Subcutaneous abdominal adipose tissue (tissue), 5 donors: ENCODE measurements at regions not wholly inside any gene's neighbourhood (a gene's known extent, or its start where the extent isn't known, plus 50 kb on each side); places are given as distances from the start of the nearest gene placed in this dataset.

Experiments used
- H3K27ac ChIP-seq: one replicate; pipeline ENCODE4 v1.7.0; 2013; ENCODE audit warnings: low read depth, mild to moderate bottlenecking, inconsistent platforms, low read length, moderate library complexity
- H3K27me3 ChIP-seq, 5 donors: one replicate each; pipeline ENCODE4 v1.7.0; 2013; ENCODE audit warnings: low read length in 5 of 5, inconsistent platforms in 1 of 5; ENCODE audit not compliant: control insufficient read depth in 5 of 5, insufficient read depth in 4 of 5
- H3K36me3 ChIP-seq, 5 donors: one replicate each; pipeline ENCODE4 v1.7.0; 2013; ENCODE audit warnings: low read length in 5 of 5; ENCODE audit not compliant: control insufficient read depth in 5 of 5, insufficient read depth in 5 of 5
- H3K4me1 ChIP-seq, 5 donors: one replicate each; pipeline ENCODE4 v1.7.0; 2013; ENCODE audit warnings: low read length in 5 of 5, mild to moderate bottlenecking in 3 of 5, moderate library complexity in 1 of 5; ENCODE audit not compliant: control insufficient read depth in 5 of 5, insufficient read depth in 5 of 5
- H3K4me3 ChIP-seq, 5 donors: one replicate each; pipeline ENCODE4 v1.7.0; 2013; ENCODE audit warnings: low read length in 5 of 5, low read depth in 1 of 5
- H3K9ac ChIP-seq, 5 donors: one replicate each; pipeline ENCODE4 v1.7.0; 2013; ENCODE audit warnings: low read length in 5 of 5, mild to moderate bottlenecking in 4 of 5, moderate library complexity in 3 of 5
- H3K9me3 ChIP-seq, 5 donors: one replicate each; pipeline ENCODE4 v1.7.0; 2013; ENCODE audit warnings: low read length in 5 of 5; ENCODE audit not compliant: control insufficient read depth in 5 of 5
- donor health status: healthy.
- donor health status: healthy.
- donor health status: healthy.
- donor health status: healthy.
- donor health status: healthy.

- Histone ChIP-seq H3K4me3 (no peak overlapping the region), H3K9me3 (peaks cover 8 to 18% (median 15%) of the 10 kb centered on the region in 5 donors)
These were observed 266.7 kb upstream of the GJB5 start for GRCh38 chr1:34488080-34488708.

GRCh38 chr1:34500451-34500850 is 254.4 kb upstream of the GJB5 start:
- Histone ChIP-seq H3K9ac (no peak overlapping the region), H3K4me3 (no peak overlapping the region), H3K27ac (no peak overlapping the region), H3K27me3 (peaks cover 0 to 3% (median 0%) of the 10 kb centered on the region in 5 donors), H3K36me3 (no peaks in the 10 kb centered on the region), H3K9me3 (peaks cover 0 to 7% (median 5%) of the 10 kb centered on the region in 5 donors), H3K4me1 (no peaks in the 10 kb centered on the region)

More at GRCh38 chr1:34488080-34488708, 266.7 kb upstream of the GJB5 start:
- no peaks in the 10 kb centered on the region for H3K4me1 ChIP-seq
- H3K27ac ChIP-seq, result no peak overlapping the region
- H3K9ac ChIP-seq, result no peak overlapping the region
- H3K36me3 ChIP-seq, result no peaks in the 10 kb centered on the region
- H3K27me3 ChIP-seq, result no peaks in the 10 kb centered on the region

- Histone ChIP-seq H3K4me3 (no peak overlapping the region), H3K4me1 (no peaks in the 10 kb centered on the region), H3K27ac (no peak overlapping the region), H3K9me3 (peaks cover 5 to 19% (median 9%) of the 10 kb centered on the region in 5 donors), H3K9ac (no peak overlapping the region), H3K36me3 (no peaks in the 10 kb centered on the region), H3K27me3 (no peaks in the 10 kb centered on the region)
These were observed 243.0 kb upstream of the GJB5 start for GRCh38 chr1:34511802-34512201.

- no peaks in the 10 kb centered on the region for H3K4me1 ChIP-seq
- peaks cover 0 to 5% (median 0%) of the 10 kb centered on the region in 5 donors for H3K9me3 ChIP-seq
- H3K27ac ChIP-seq, result no peak overlapping the region
- H3K9ac ChIP-seq, result no peak overlapping the region
- H3K36me3 ChIP-seq, result no peaks in the 10 kb centered on the region
- no peak overlapping the region for H3K4me3 ChIP-seq
- peaks cover 0 to 10% (median 3%) of the 10 kb centered on the region in 5 donors for H3K27me3 ChIP-seq
These were observed 236.6 kb upstream of the GJB5 start for GRCh38 chr1:34518146-34518699.

- H3K36me3 ChIP-seq, result no peaks in the 10 kb centered on the region
- H3K9ac ChIP-seq, result no peak overlapping the region
- peaks cover 0 to 5% (median 0%) of the 10 kb centered on the region in 5 donors for H3K9me3 ChIP-seq
- H3K4me3 ChIP-seq, result no peak overlapping the region
- H3K27ac ChIP-seq, result no peak overlapping the region
- peaks cover 0 to 11% (median 4%) of the 10 kb centered on the region in 5 donors for H3K27me3 ChIP-seq
- no peaks in the 10 kb centered on the region for H3K4me1 ChIP-seq
These were observed 234.7 kb upstream of the GJB5 start for GRCh38 chr1:34520111-34520510.

- no peak overlapping the region for H3K9ac ChIP-seq
- H3K4me1 ChIP-seq, result peaks cover 0 to 3% (median 0%) of the 10 kb centered on the region in 5 donors
- no peaks in the 10 kb centered on the region for H3K9me3 ChIP-seq
- no peaks in the 10 kb centered on the region for H3K36me3 ChIP-seq
- H3K4me3 ChIP-seq, result no peak overlapping the region
- no peak overlapping the region for H3K27ac ChIP-seq
- H3K27me3 ChIP-seq, result peaks cover under 1 to 15% (median 8%) of the 10 kb centered on the region in 5 donors
These were observed 230.1 kb upstream of the GJB5 start for GRCh38 chr1:34524783-34525182.

- no peak overlapping the region for H3K27ac ChIP-seq
- H3K9me3 ChIP-seq, result no peaks in the 10 kb centered on the region
- peaks cover 0 to 16% (median 9%) of the 10 kb centered on the region in 5 donors for H3K27me3 ChIP-seq
- H3K36me3 ChIP-seq, result no peaks in the 10 kb centered on the region
- no peak overlapping the region for H3K4me3 ChIP-seq
- H3K9ac ChIP-seq, result no peak overlapping the region
- peaks cover 0 to 4% (median 0%) of the 10 kb centered on the region in 5 donors for H3K4me1 ChIP-seq
These were observed 224.7 kb upstream of the GJB5 start for GRCh38 chr1:34529935-34530859.

GRCh38 chr1:34532113-34532512 is 222.7 kb upstream of the GJB5 start:
- Histone ChIP-seq H3K27ac (no peak overlapping the region), H3K4me3 (no peak overlapping the region), H3K9me3 (no peaks in the 10 kb centered on the region), H3K36me3 (no peaks in the 10 kb centered on the region), H3K27me3 (peaks cover 0 to 17% (median 9%) of the 10 kb centered on the region in 5 donors), H3K4me1 (peaks cover 0 to 4% (median 0%) of the 10 kb centered on the region in 5 donors), H3K9ac (no peak overlapping the region)

GRCh38 chr1:34538481-34538880 is 216.4 kb upstream of the GJB5 start:
- no peak overlapping the region for H3K27ac ChIP-seq
- no peak overlapping the region for H3K4me3 ChIP-seq
- H3K9ac ChIP-seq, result no peak overlapping the region
- no peaks in the 10 kb centered on the region for H3K4me1 ChIP-seq
- H3K9me3 ChIP-seq, result no peaks in the 10 kb centered on the region
- no peaks in the 10 kb centered on the region for H3K36me3 ChIP-seq
- H3K27me3 ChIP-seq, result peaks cover 0 to 16% (median 3%) of the 10 kb centered on the region in 5 donors
